Chondrocyte (in vitro differentiated cells): ENCODE measurements at regions not wholly inside any gene's neighbourhood (a gene's known extent, or its start where the extent isn't known, plus 50 kb on each side); places are given as distances from the start of the nearest gene placed in this dataset.
"Not testable (repeated sequence)": the region's sequence is repeated elsewhere in the genome, so short reads cannot be mapped to it uniquely, and the experiment has no call there.

ENCODE experiments used
- DNase-seq: peaks from one replicate; pipeline ENCODE4 v3.0.0; 2021; ENCODE audit warnings: mixed read lengths, low spot score
- H3K27ac Mint-ChIP-seq: one replicate; pipeline ENCODE4 v1.8.0; 2021; ENCODE audit warnings: mild to moderate bottlenecking, moderate library complexity, mixed read lengths; ENCODE audit not compliant: unreplicated experiment
- H3K27me3 Mint-ChIP-seq: 2 replicates; pipeline ENCODE4 v1.8.0; 2021; ENCODE audit warnings: low read depth, mixed read lengths
- H3K36me3 Mint-ChIP-seq: 2 replicates; pipeline ENCODE4 v1.8.0; 2021; ENCODE audit warnings: low read depth, mixed read lengths
- H3K4me1 Mint-ChIP-seq: 2 replicates; pipeline ENCODE4 v1.8.0; 2021; ENCODE audit warnings: low read depth, mild to moderate bottlenecking, mixed read lengths
- H3K4me3 Mint-ChIP-seq: one replicate; pipeline ENCODE4 v1.8.0; 2021; ENCODE audit warnings: mild to moderate bottlenecking, moderate library complexity, mixed read lengths; ENCODE audit not compliant: unreplicated experiment
- H3K9me3 Mint-ChIP-seq: 2 replicates; pipeline ENCODE4 v1.8.0; 2021; ENCODE audit warnings: low read depth, mixed read lengths
- TF ChIP-seq, protein P1 (sequence below): fragments of 200-600 bp; sonication (generic); IDR thresholded peaks from 2 replicates; pipeline ENCODE4 v1.5.0; 2021; ENCODE audit warnings: antibody characterized with exemption, mild to moderate bottlenecking, moderate library complexity

GRCh38 chr2:195333869-195334268 lies 323.2 kb upstream of the SLC39A10 start:
- peaks cover 27% of the 10 kb centered on the region for H3K27me3 Mint-ChIP-seq
- TF ChIP-seq, protein P1, sequence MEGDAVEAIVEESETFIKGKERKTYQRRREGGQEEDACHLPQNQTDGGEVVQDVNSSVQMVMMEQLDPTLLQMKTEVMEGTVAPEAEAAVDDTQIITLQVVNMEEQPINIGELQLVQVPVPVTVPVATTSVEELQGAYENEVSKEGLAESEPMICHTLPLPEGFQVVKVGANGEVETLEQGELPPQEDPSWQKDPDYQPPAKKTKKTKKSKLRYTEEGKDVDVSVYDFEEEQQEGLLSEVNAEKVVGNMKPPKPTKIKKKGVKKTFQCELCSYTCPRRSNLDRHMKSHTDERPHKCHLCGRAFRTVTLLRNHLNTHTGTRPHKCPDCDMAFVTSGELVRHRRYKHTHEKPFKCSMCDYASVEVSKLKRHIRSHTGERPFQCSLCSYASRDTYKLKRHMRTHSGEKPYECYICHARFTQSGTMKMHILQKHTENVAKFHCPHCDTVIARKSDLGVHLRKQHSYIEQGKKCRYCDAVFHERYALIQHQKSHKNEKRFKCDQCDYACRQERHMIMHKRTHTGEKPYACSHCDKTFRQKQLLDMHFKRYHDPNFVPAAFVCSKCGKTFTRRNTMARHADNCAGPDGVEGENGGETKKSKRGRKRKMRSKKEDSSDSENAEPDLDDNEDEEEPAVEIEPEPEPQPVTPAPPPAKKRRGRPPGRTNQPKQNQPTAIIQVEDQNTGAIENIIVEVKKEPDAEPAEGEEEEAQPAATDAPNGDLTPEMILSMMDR, result no peak
- DNase-seq, result no peak
- no peak overlapping the region for H3K4me3 Mint-ChIP-seq
- H3K36me3 Mint-ChIP-seq, result no peaks in the 10 kb centered on the region
- no peaks in the 10 kb centered on the region for H3K4me1 Mint-ChIP-seq
- peaks cover 5% of the 10 kb centered on the region for H3K9me3 Mint-ChIP-seq
- H3K27ac Mint-ChIP-seq, result no peak overlapping the region

DNA sequence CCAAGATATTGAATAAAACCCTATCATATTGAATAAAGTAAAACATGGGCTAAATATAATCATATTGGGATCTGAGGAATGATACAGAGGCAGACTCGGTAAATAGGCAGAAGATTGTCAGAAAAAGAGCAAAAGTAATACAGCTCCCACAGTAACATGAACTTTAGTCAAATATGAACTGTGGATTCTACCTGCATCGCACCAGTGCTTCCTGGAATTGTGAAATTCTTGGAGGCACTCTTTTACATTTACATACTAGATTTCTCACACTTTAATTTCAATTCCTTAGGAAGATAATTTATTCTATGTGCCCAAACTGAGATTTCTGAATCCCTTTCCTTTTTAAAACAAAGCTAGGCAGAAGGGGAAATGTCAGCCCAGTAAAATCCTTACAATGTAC lies 325.1 kb upstream of the SLC39A10 start:
- peaks cover 28% of the 10 kb centered on the region for H3K27me3 Mint-ChIP-seq
- H3K4me3 Mint-ChIP-seq, result no peak overlapping the region
- H3K36me3 Mint-ChIP-seq, result no peaks in the 10 kb centered on the region
- peaks cover 5% of the 10 kb centered on the region for H3K9me3 Mint-ChIP-seq
- H3K27ac Mint-ChIP-seq, result no peak overlapping the region
- no peaks in the 10 kb centered on the region for H3K4me1 Mint-ChIP-seq
- no peak for DNase-seq
- TF ChIP-seq, protein P1, result no peak

DNA sequence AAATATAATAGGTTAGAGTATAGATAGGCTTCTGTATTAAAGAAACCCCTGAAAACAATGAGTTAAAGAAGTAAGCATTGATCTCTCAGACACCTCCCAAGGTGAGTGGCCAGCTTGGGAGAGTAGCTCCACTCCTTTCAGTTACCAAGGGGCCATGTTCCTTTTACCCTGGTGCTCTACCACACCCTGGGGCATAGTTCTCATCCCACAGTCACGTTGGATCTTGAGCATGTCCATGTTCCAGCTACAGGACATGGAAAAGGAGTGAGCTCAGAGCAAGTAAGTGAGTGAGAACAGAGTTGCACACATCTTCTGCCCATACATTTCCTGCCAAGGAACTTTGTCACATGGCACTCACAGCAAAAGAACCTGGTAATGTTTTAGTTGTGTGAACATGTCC lies 325.9 kb upstream of the SLC39A10 start:
- no peak overlapping the region for H3K27ac Mint-ChIP-seq
- H3K9me3 Mint-ChIP-seq, result peaks cover 5% of the 10 kb centered on the region
- H3K36me3 Mint-ChIP-seq, result no peaks in the 10 kb centered on the region
- no peak overlapping the region for H3K4me3 Mint-ChIP-seq
- TF ChIP-seq, protein P1, result no peak
- no peak for DNase-seq
- H3K27me3 Mint-ChIP-seq, result peaks cover 37% of the 10 kb centered on the region
- no peaks in the 10 kb centered on the region for H3K4me1 Mint-ChIP-seq

- Mint-ChIP-seq H3K27me3 (peaks cover 39% of the 10 kb centered on the region), H3K9me3 (peaks cover 5% of the 10 kb centered on the region), H3K36me3 (no peaks in the 10 kb centered on the region), H3K4me1 (no peaks in the 10 kb centered on the region), H3K27ac (no peak overlapping the region), H3K4me3 (no peak overlapping the region)
- TF ChIP-seq, protein P1, result no peak
- no peak for DNase-seq
These were observed 326.5 kb upstream of the SLC39A10 start for GRCh38 chr2:195330513-195330956.

DNA sequence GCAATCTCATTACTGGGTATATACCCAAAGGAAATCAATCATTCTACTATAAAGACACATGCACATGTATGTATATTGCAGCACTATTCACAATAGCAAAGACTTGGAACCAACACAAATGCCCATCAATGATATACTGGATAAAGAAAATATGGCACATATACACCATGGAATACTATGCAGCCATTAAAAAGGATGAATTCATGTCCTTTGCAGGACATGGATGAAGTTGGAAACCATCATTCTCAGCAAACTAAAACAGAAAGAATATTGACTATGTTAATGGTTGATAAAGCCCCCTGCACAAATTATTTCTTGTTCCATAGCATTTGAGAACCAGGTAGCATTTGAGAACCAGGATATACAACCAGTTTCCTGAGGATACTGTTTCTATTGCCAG lies 327.2 kb upstream of the SLC39A10 start:
- H3K4me3 Mint-ChIP-seq, H3K27ac Mint-ChIP-seq, DNase-seq, H3K36me3 Mint-ChIP-seq, H3K9me3 Mint-ChIP-seq, H3K4me1 Mint-ChIP-seq: not testable (repeated sequence)
- H3K27me3 Mint-ChIP-seq, result peaks cover 40% of the 10 kb centered on the region

GRCh38 chr2:195326537-195326936 lies 330.5 kb upstream of the SLC39A10 start:
- H3K36me3 Mint-ChIP-seq, result no peaks in the 10 kb centered on the region
- DNase-seq, result no peak
- H3K4me3 Mint-ChIP-seq, result no peak overlapping the region
- H3K9me3 Mint-ChIP-seq, result peaks cover 9% of the 10 kb centered on the region
- no peak overlapping the region for H3K27ac Mint-ChIP-seq
- peaks cover 32% of the 10 kb centered on the region for H3K27me3 Mint-ChIP-seq
- TF ChIP-seq, protein P1, result no peak
- H3K4me1 Mint-ChIP-seq, result no peaks in the 10 kb centered on the region
